SJSA1 (cell line): ENCODE measurements at regions not wholly inside any gene's neighbourhood (a gene's known extent, or its start where the extent isn't known, plus 50 kb on each side); places are given as distances from the start of the nearest gene placed in this dataset.
"Not testable (repeated sequence)": the region's sequence is repeated elsewhere in the genome, so short reads cannot be mapped to it uniquely, and the experiment has no call there.

ENCODE experiments used
- DNase-seq, 2 experiments: peaks; one replicate each; pipeline ENCODE4 v3.0.0-alpha.2; 2015 to 2020; ENCODE audit warnings: low spot score in 2 of 2, low read depth in 1 of 2
- H3K27ac ChIP-seq: fragments of 250-450 bp; sonication (Bioruptor Pico); 2 replicates; pipeline ENCODE4 v1.5.1; 2020; ENCODE audit warnings: mild to moderate bottlenecking, moderate library complexity
- H3K27me3 ChIP-seq: fragments of 250-450 bp; sonication (Bioruptor Pico); replicated peaks from 2 replicates; pipeline ENCODE4 v1.5.1; 2020; ENCODE audit warnings: mild to moderate bottlenecking, moderate library complexity
- H3K36me3 ChIP-seq: fragments of 250-450 bp; sonication (Bioruptor Pico); 2 replicates; pipeline ENCODE4 v1.5.1; 2020; ENCODE audit warnings: mild to moderate bottlenecking
- H3K4me1 ChIP-seq: fragments of 250-450 bp; sonication (Bioruptor Pico); replicated peaks from 2 replicates; pipeline ENCODE4 v1.6.1; 2021; ENCODE audit warnings: mild to moderate bottlenecking
- H3K4me3 ChIP-seq: fragments of 250-450 bp; sonication (Bioruptor Pico); 2 replicates; pipeline ENCODE4 v1.5.1; 2020; ENCODE audit warnings: mild to moderate bottlenecking
- H3K9me3 ChIP-seq: fragments of 250-450 bp; sonication (Bioruptor Pico); replicated peaks from 2 replicates; pipeline ENCODE4 v1.5.1; 2020; ENCODE audit warnings: mild to moderate bottlenecking

DNA sequence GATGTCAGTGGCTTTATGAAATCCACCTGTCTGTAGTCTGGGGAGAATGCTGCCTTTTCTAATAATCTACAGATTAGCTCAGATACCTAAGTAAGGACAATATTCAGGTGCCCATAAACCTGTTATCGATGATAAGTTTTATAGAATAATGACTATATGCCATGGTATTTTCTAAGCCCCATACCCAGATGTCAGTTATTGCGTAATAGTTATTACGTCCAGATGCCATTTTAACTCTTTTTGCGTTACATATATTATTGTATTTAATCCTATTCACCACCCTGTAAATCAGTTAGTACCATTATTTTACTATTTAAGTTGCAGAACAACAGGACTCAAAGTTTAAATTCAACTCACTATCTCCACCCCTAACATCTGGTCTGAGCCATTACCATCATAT, 1343.9 kb upstream of the ACO1 start:
- no peaks in the 10 kb centered on the region for H3K9me3 ChIP-seq
- H3K27ac ChIP-seq = no peak overlapping the region
- H3K27me3 ChIP-seq = no peaks in the 10 kb centered on the region
- no peak for DNase-seq
- no peaks in the 10 kb centered on the region for H3K4me1 ChIP-seq
- H3K36me3 ChIP-seq = no peaks in the 10 kb centered on the region
- no peak overlapping the region for H3K4me3 ChIP-seq

GRCh38 chr9:31045810-31046209, 1338.6 kb upstream of the ACO1 start:
- DNase-seq = no peak
- H3K4me1 ChIP-seq = no peaks in the 10 kb centered on the region
- H3K4me3 ChIP-seq = no peak overlapping the region
- no peaks in the 10 kb centered on the region for H3K9me3 ChIP-seq
- H3K36me3 ChIP-seq = no peaks in the 10 kb centered on the region
- H3K27me3 ChIP-seq = no peaks in the 10 kb centered on the region
- H3K27ac ChIP-seq = no peak overlapping the region

DNA sequence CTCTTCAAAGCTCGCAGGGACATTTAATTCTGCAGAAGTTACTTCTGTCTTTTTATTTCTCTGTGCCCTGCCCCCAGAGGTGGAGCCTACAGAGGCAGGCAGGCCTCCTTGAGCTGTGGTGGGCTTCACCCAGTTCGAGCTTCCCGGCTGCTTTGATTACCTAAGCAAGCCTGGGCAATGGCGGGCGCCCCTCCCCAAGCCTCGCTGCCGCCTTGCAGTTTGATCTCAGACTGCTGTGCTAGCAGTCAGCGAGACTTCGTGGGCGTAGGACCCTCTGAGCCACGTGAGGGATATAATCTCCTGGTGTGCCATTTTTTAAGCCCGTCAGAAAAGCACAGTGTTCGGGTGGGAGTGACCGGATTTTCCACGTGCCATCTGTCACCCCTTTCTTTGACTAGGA, 1322.9 kb upstream of the ACO1 start:
- H3K4me3 ChIP-seq, H3K36me3 ChIP-seq, H3K27me3 ChIP-seq, H3K27ac ChIP-seq, DNase-seq, H3K9me3 ChIP-seq, H3K4me1 ChIP-seq: not testable (repeated sequence)

- Histone ChIP-seq H3K27me3 (no peaks in the 10 kb centered on the region), H3K9me3 (no peaks in the 10 kb centered on the region), H3K27ac (no peak overlapping the region), H3K4me3 (no peak overlapping the region), H3K4me1 (no peaks in the 10 kb centered on the region), H3K36me3 (no peaks in the 10 kb centered on the region)
- DNase-seq = no peak
These were observed 1318.8 kb upstream of the ACO1 start for GRCh38 chr9:31065691-31066090.

- Histone ChIP-seq H3K36me3 (no peaks in the 10 kb centered on the region), H3K27ac (no peak overlapping the region), H3K4me3 (no peak overlapping the region), H3K27me3 (no peaks in the 10 kb centered on the region), H3K4me1 (no peaks in the 10 kb centered on the region), H3K9me3 (no peaks in the 10 kb centered on the region)
- DNase-seq = no peak
These were observed 1317.0 kb upstream of the ACO1 start for GRCh38 chr9:31067418-31067817.

DNA sequence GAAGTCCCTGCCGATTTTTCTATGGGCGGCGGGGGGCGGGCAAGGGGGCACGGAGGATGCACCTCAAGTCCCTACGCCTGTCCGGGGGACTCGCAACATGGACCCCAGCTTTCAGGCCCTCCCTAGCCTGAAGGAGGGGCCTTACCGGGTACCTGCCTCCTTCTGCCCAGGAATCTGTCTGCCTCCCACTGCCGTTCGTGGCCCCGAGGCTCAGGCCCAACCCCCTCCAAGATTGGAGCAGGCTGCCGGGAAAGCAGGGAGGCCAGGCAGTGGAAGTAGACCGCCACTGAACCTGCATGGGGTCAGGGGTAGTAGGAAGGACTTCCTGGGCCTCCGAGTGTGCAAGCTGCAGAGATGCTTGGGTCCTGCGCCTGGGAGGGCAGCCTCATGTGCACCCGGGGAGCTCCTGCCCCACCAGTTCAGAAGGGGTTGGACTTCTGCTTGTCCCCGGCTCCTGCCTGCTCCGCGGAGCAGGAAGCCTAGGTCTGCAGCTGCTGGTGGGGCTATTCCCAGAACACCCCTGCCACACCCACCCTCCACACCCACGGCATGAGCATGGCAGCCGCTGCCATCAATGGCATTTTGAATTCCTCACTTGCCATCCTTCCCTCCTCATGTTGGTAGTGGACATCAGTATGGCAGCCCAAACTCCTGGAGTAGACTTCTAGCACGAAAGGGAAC, 1312.7 kb upstream of the ACO1 start:
- Histone ChIP-seq H3K4me3 (no peak overlapping the region), H3K4me1 (no peaks in the 10 kb centered on the region), H3K27me3 (no peaks in the 10 kb centered on the region), H3K36me3 (no peaks in the 10 kb centered on the region), H3K9me3 (no peaks in the 10 kb centered on the region), H3K27ac (no peak overlapping the region)
- no peak for DNase-seq

DNA sequence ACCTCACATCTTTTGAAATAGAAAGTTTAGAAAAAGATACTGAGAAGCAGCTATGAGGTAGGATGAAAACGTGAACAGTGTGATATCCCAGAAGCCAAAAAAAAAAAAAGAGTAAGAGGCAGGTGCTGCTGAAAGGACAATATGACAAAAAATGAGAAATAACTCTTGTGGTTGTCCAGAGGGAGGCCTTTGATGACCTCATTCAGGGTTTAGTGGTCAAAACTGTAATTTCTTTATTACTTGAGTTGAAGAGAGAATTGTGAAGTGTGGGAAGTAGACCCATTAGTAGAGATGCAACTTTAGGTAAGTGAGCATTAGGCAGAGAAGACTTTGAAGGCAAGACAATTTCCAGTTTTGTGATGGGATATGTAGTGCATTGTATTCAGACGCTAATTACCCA, 1306.3 kb upstream of the ACO1 start:
- Histone ChIP-seq H3K27me3 (no peaks in the 10 kb centered on the region), H3K9me3 (no peaks in the 10 kb centered on the region), H3K36me3 (no peaks in the 10 kb centered on the region), H3K4me3 (no peak overlapping the region), H3K4me1 (no peaks in the 10 kb centered on the region), H3K27ac (no peak overlapping the region)
- no peak for DNase-seq

DNA sequence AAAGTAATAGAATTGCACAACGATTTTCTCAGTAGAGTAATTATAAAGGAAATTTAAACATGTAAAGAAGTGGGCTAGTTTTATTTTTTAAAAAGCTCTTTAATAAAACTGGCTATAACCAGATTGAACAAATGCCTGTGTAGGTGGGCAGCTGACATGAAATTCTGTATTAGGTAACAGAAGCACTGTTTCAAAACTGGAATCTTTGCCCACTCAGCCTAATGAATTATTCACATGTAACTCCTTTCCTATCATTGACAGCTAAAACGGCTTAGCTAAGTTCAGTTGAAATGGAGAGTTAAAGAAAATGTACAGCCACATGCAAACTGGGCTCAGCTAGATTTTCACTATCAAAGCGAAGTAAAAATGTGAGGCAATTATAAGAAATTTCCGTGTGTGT, 1300.1 kb upstream of the ACO1 start:
- Histone ChIP-seq H3K4me3 (no peak overlapping the region), H3K4me1 (no peaks in the 10 kb centered on the region), H3K27me3 (no peaks in the 10 kb centered on the region), H3K9me3 (no peaks in the 10 kb centered on the region), H3K27ac (no peak overlapping the region), H3K36me3 (no peaks in the 10 kb centered on the region)
- DNase-seq = no peak

- Histone ChIP-seq H3K36me3 (no peaks in the 10 kb centered on the region), H3K4me3 (no peak overlapping the region), H3K9me3 (no peaks in the 10 kb centered on the region), H3K27me3 (no peaks in the 10 kb centered on the region), H3K27ac (no peak overlapping the region), H3K4me1 (no peaks in the 10 kb centered on the region)
- DNase-seq = no peak
These were observed 1294.8 kb upstream of the ACO1 start for GRCh38 chr9:31089549-31090221.

DNA sequence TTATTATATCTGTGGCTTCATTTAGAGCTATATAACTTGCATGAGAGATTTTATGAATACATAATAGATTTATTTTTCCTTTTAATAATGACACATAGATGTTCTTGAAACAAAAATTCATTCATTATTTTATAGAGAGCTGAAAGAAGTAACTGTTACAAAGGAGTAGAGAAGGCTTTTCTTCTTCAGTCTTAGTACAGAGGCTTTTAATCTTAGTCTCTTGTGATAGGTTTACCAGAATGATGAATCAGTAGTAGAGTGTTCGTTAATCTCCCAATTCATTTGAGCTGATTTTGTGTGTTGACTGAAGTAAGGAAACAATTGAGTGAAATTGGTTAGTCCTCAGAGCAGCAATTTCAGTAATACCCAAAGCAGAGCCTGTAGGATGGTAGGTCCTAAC, 1284.1 kb upstream of the ACO1 start:
- no peaks in the 10 kb centered on the region for H3K36me3 ChIP-seq

GRCh38 chr9:31103836-31104235, 1280.6 kb upstream of the ACO1 start:
- Histone ChIP-seq H3K4me1 (no peaks in the 10 kb centered on the region), H3K36me3 (no peaks in the 10 kb centered on the region), H3K9me3 (no peaks in the 10 kb centered on the region), H3K4me3 (no peak overlapping the region), H3K27ac (no peak overlapping the region), H3K27me3 (no peaks in the 10 kb centered on the region)
- DNase-seq = no peak

More for the DNA sequence above, 1284.1 kb upstream of the ACO1 start:
- Histone ChIP-seq H3K4me1 (no peaks in the 10 kb centered on the region), H3K27me3 (no peaks in the 10 kb centered on the region), H3K27ac (no peak overlapping the region), H3K4me3 (no peak overlapping the region), H3K9me3 (no peaks in the 10 kb centered on the region)
- DNase-seq = no peak

GRCh38 chr9:31104249-31104648, 1280.2 kb upstream of the ACO1 start:
- Histone ChIP-seq H3K27me3 (no peaks in the 10 kb centered on the region), H3K27ac (no peak overlapping the region), H3K9me3 (no peaks in the 10 kb centered on the region), H3K36me3 (no peaks in the 10 kb centered on the region), H3K4me1 (no peaks in the 10 kb centered on the region), H3K4me3 (no peak overlapping the region)
- DNase-seq = no peak

DNA sequence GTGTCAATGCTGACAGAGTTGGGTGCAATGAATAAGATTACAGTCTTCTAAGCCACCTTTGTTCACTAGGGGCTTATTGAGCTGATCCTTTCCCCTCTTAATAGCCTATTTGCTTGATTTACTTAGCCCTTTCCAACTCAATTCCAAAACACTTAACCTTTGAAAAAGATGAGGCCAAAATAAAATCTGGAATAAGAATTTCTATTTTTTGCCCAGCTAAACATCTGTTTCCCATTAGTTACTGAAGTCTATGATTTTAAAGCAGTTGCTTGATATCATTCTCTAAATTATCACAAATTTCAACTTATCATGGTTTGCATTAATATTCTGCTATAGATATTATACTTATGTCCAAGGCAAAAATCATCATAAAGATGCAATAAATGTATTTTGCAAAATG, 1272.0 kb upstream of the ACO1 start:
- Histone ChIP-seq H3K9me3 (no peaks in the 10 kb centered on the region), H3K4me1 (no peaks in the 10 kb centered on the region), H3K4me3 (no peak overlapping the region), H3K36me3 (no peaks in the 10 kb centered on the region), H3K27ac (no peak overlapping the region), H3K27me3 (no peaks in the 10 kb centered on the region)
- DNase-seq = no peak

DNA sequence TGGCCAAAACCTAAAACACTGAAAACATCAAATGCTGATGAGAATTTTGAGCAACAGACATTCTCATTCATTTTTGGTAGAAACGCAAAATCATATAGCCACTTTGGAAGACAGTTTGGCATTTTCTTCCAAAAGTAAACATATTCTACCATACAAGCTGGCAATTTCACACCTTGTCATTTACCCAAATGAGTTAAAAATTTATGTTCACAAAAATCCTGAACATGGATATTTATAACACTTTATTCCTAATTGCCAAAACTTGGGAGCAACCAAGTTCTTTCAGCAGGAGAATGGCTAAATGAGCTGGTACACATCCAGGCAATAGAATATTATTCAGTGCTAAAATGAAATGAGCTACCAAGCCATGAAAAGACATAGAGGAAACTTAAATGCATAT, 1270.1 kb upstream of the ACO1 start:
- Histone ChIP-seq H3K9me3 (no peaks in the 10 kb centered on the region), H3K4me1 (no peaks in the 10 kb centered on the region), H3K27ac (no peak overlapping the region), H3K36me3 (no peaks in the 10 kb centered on the region), H3K27me3 (no peaks in the 10 kb centered on the region), H3K4me3 (no peak overlapping the region)
- no peak for DNase-seq
